Esophagus muscularis mucosa (tissue), 4 donors: ENCODE measurements at regions not wholly inside any gene's neighbourhood (a gene's known extent, or its start where the extent isn't known, plus 50 kb on each side); places are given as distances from the start of the nearest gene placed in this dataset.

Experiments
- CTCF ChIP-seq, 3 experiments: fragments of 200-600 bp in 2 of 3; fragments of 450-650 bp in 1 of 3; sonication (generic) in 2 of 3; IDR thresholded peaks; one replicate each; pipeline ENCODE4 v1.5.1; 2017 to 2019; ENCODE audit warnings: antibody characterized with exemption in 3 of 3, mild to moderate bottlenecking in 2 of 3, moderate library complexity in 1 of 3
- EP300 ChIP-seq: sonication (generic); formaldehyde crosslinking; IDR thresholded peaks from one replicate; pipeline ENCODE4 v1.6.1; 2017; ENCODE audit warnings: antibody characterized with exemption
- POLR2A ChIP-seq: fragments of 450-650 bp; IDR thresholded peaks from one replicate; pipeline ENCODE4 v1.6.1; 2017; ENCODE audit warnings: antibody characterized with exemption, moderate library complexity, mild to moderate bottlenecking, low read depth
- POLR2AphosphoS5 ChIP-seq, 2 donors: sonication (generic); formaldehyde crosslinking; IDR thresholded peaks; one replicate each; pipeline ENCODE4 v1.6.1; 2017; ENCODE audit warnings: antibody characterized with exemption in 2 of 2

DNA sequence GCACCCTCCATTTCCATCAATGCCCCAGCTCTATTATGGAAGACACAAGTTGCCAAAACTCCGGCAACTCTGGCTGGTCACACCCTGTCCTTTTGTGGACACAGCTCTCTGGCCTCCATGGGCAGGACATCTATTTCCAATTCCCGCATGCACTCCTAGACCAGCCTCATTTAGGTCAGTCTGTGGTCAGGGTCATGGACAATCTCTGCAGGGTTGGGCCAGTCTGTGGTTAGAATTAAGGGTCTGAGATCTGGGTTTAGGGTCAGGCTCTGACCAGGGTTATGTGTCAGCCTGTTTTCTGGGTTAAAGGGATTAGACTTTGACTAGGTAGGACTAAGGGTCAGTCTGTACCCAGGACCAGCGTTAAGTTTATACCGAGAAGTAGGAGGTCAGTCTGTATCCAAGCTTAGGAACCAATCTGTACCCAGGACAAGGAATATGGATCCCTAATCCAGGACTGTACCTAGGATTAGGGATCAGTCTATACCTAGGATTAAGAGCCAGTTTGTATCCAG, 82.4 kb downstream of the VEGFA start:
- no peak for TF ChIP-seq EP300
- TF ChIP-seq POLR2A: no peak
- no peak for TF ChIP-seq CTCF (IDR thresholded peaks at IDR 0.05)
- TF ChIP-seq POLR2AphosphoS5 (IDR thresholded peaks at IDR 0.05): no peak
